22Rv1 (cell line): ENCODE measurements at regions not wholly inside any gene's neighbourhood (a gene's known extent, or its start where the extent isn't known, plus 50 kb on each side); places are given as distances from the start of the nearest gene placed in this dataset.

Source experiments
- ZFX ChIP-seq: fragments of 450-650 bp; IDR thresholded peaks from 2 replicates; pipeline ENCODE4 v1.6.1; 2017; ENCODE audit warnings: antibody characterized with exemption, borderline replicate concordance
- TF ChIP-seq, protein P1 (sequence below): fragments of 450-650 bp; IDR thresholded peaks from 2 replicates; pipeline ENCODE4 v1.5.1; 2017; ENCODE audit warnings: mild to moderate bottlenecking

DNA sequence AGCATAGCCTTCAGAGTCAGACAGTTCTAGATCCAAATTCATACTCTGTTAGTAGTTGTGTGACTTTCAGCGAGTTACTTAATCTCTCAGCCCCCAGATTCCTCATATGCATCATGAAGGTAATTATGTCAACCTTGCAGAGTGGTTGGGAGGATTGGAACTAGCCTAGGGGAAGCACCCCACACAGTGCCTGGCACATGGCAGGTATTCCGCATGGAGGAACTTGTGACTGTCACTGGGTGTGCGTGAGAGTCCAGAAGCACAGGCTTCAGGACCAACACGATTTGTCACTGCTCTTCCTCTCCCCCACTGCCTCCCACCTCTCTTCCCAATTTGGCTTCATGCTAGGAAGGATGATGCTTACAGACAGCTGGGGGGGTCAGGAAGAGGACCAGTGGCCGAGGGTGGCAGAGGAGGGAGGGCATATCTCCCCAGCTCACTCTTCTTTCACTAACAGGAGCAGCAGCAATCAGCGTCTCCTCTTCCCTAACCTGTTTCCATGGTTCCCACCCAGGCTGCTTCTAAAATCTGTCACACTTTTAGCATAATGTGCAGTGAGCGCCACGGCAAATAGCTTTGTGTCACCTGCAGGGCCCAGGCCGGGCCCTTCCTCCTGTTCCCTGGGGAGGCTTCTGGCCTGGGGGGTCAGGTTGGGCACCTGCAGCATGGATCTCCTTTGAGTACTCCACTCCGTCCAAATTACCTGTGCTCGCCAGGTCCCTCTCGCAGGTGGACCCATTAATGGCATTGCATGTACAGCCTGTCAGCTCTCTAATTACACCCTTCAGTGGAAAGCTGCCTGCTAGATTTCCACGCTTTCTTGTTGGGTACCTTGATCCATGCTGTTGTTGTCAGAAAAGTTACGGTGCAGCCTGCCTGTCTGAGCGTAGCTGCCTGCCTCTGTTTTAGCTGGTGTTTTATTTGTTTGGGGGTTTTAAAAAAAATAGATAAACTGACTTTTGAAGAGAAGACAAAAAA lies 400.4 kb downstream of the NXPE2 start:
- TF ChIP-seq, protein P1, sequence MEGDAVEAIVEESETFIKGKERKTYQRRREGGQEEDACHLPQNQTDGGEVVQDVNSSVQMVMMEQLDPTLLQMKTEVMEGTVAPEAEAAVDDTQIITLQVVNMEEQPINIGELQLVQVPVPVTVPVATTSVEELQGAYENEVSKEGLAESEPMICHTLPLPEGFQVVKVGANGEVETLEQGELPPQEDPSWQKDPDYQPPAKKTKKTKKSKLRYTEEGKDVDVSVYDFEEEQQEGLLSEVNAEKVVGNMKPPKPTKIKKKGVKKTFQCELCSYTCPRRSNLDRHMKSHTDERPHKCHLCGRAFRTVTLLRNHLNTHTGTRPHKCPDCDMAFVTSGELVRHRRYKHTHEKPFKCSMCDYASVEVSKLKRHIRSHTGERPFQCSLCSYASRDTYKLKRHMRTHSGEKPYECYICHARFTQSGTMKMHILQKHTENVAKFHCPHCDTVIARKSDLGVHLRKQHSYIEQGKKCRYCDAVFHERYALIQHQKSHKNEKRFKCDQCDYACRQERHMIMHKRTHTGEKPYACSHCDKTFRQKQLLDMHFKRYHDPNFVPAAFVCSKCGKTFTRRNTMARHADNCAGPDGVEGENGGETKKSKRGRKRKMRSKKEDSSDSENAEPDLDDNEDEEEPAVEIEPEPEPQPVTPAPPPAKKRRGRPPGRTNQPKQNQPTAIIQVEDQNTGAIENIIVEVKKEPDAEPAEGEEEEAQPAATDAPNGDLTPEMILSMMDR: no peak
- TF ChIP-seq ZFX: no peak
